HEK293 (cell line): ENCODE measurements at regions not wholly inside any gene's neighbourhood (a gene's known extent, or its start where the extent isn't known, plus 50 kb on each side); places are given as distances from the start of the nearest gene placed in this dataset.

Experiments
- CTCF ChIA-PET: fragments of 350-600 bp; formaldehyde crosslinking; extraction: SDS; loops from one replicate; lab custom pipeline; 2021; ENCODE audit warnings: antibody characterized with exemption; lab: Yijun Ruan, JAX
- POLR2A ChIA-PET: fragments of 300-600 bp; formaldehyde crosslinking; extraction: SDS; loops from one replicate; lab custom pipeline; 2020; ENCODE audit warnings: antibody characterized with exemption, inconsistent platforms; lab: Yijun Ruan, JAX
- H3K27ac ChIP-seq: fragments of 200-500 bp; sonication (Bioruptor generic); 2 replicates; pipeline ENCODE4 v1.5.1; 2014; ENCODE audit warnings: low read depth, low read length, control low read depth, inconsistent platforms; ENCODE audit errors: extremely low read depth
- H3K36me3 ChIP-seq, 2 experiments: fragments of 200-500 bp in 1 of 2; sonication (Bioruptor generic) in 1 of 2; 1 replicate in 1 of 2; 2 replicates in 1 of 2; pipeline ENCODE4 v1.5.1; 2014 to 2017; ENCODE audit warnings: inconsistent platforms in 2 of 2, low read length in 2 of 2; ENCODE audit not compliant: control insufficient read depth in 2 of 2, insufficient read depth in 1 of 2
- H3K4me1 ChIP-seq: fragments of 200-500 bp; sonication (Bioruptor generic); 2 replicates; pipeline ENCODE4 v1.5.1; 2014; ENCODE audit warnings: mild to moderate bottlenecking, low read length, inconsistent platforms; ENCODE audit not compliant: control insufficient read depth, insufficient read depth
- H3K4me3 ChIP-seq: 2 replicates; pipeline ENCODE4 v1.5.1; 2011; ENCODE audit warnings: low read depth, mild to moderate bottlenecking, control low read depth, low read length, moderate library complexity
- H3K9me3 ChIP-seq: fragments of 200-500 bp; sonication (Bioruptor generic); 2 replicates; pipeline ENCODE4 v1.5.1; 2014; ENCODE audit warnings: low read depth, low read length, inconsistent platforms; ENCODE audit not compliant: control insufficient read depth, insufficient read depth
- HOXD13 ChIP-seq: sonication (generic); formaldehyde crosslinking; IDR thresholded peaks from 2 replicates; pipeline ENCODE4 v1.8.0; 2022; ENCODE audit warnings: missing genetic modification reagents, borderline replicate concordance
- KLF16 ChIP-seq: fragments of 450-650 bp; formaldehyde crosslinking; IDR thresholded peaks from 2 replicates; pipeline ENCODE4 v1.5.1; 2017; ENCODE audit warnings: missing biosample characterization, missing genetic modification characterization
- SALL2 ChIP-seq: fragments of 450-650 bp; formaldehyde crosslinking; IDR thresholded peaks from 2 replicates; pipeline ENCODE4 v1.5.0; 2017; ENCODE audit warnings: missing biosample characterization, mild to moderate bottlenecking, missing genetic modification characterization, borderline replicate concordance
- SCRT1 ChIP-seq: fragments of 450-650 bp; formaldehyde crosslinking; IDR thresholded peaks from 2 replicates; pipeline ENCODE4 v1.5.1; 2016; ENCODE audit warnings: missing biosample characterization, missing genetic modification characterization, borderline replicate concordance
- TCF7L2 ChIP-seq: IDR thresholded peaks from 2 replicates; pipeline ENCODE4 v1.6.1; 2011; ENCODE audit warnings: low read depth, mild to moderate bottlenecking, inconsistent platforms, low read length, moderate library complexity, borderline replicate concordance
- ZFP41 ChIP-seq: fragments of 450-650 bp; formaldehyde crosslinking; IDR thresholded peaks from 2 replicates; pipeline ENCODE4 v1.5.1; 2016; ENCODE audit warnings: missing biosample characterization, missing genetic modification characterization, borderline replicate concordance
- ZNF157 ChIP-seq: fragments of 450-650 bp; formaldehyde crosslinking; IDR thresholded peaks from 2 replicates; pipeline ENCODE4 v1.5.1; 2016; ENCODE audit warnings: missing biosample characterization, missing genetic modification characterization
- ZNF223 ChIP-seq: fragments of 450-650 bp; formaldehyde crosslinking; IDR thresholded peaks from 2 replicates; pipeline ENCODE4 v1.5.1; 2016; ENCODE audit warnings: missing biosample characterization, missing genetic modification characterization
- ZNF292 ChIP-seq: fragments of 450-650 bp; formaldehyde crosslinking; IDR thresholded peaks from 2 replicates; pipeline ENCODE4 v1.5.1; 2016; ENCODE audit warnings: low read depth, missing biosample characterization, missing genetic modification characterization, borderline replicate concordance
- ZNF426 ChIP-seq: fragments of 450-650 bp; formaldehyde crosslinking; IDR thresholded peaks from 2 replicates; pipeline ENCODE4 v1.5.1; 2017; ENCODE audit warnings: missing biosample characterization, missing genetic modification characterization, mild to moderate bottlenecking, inconsistent platforms, moderate library complexity
- ZNF623 ChIP-seq: fragments of 450-650 bp; formaldehyde crosslinking; IDR thresholded peaks from 2 replicates; pipeline ENCODE4 v1.5.1; 2016; ENCODE audit warnings: missing biosample characterization, missing genetic modification characterization
- ZNF654 ChIP-seq: fragments of 450-650 bp; formaldehyde crosslinking; IDR thresholded peaks from 2 replicates; pipeline ENCODE4 v1.5.1; 2016; ENCODE audit warnings: low read depth, missing biosample characterization, missing genetic modification characterization
- ZNF768 ChIP-seq: fragments of 450-650 bp; formaldehyde crosslinking; IDR thresholded peaks from 2 replicates; pipeline ENCODE4 v1.5.1; 2018; ENCODE audit warnings: missing biosample characterization, mild to moderate bottlenecking, missing genetic modification characterization
- ZSCAN16 ChIP-seq: fragments of 450-650 bp; formaldehyde crosslinking; IDR thresholded peaks from 2 replicates; pipeline ENCODE4 v1.5.1; 2016; ENCODE audit warnings: missing biosample characterization, missing genetic modification characterization
- ZSCAN30 ChIP-seq: fragments of 450-650 bp; IDR thresholded peaks from 2 replicates; pipeline ENCODE4 v1.5.1; 2018; ENCODE audit warnings: missing biosample characterization, mild to moderate bottlenecking, missing genetic modification characterization, moderate library complexity
- ZXDB ChIP-seq: fragments of 450-650 bp; formaldehyde crosslinking; IDR thresholded peaks from 2 replicates; pipeline ENCODE4 v1.5.1; 2016; ENCODE audit warnings: missing biosample characterization, missing genetic modification characterization
- TF ChIP-seq, protein P1 (sequence below): fragments of 450-650 bp; formaldehyde crosslinking; IDR thresholded peaks from 2 replicates; pipeline ENCODE4 v1.5.1; 2016; ENCODE audit warnings: missing biosample characterization, missing genetic modification characterization, borderline replicate concordance
- TF ChIP-seq, protein P2 (sequence below): fragments of 450-650 bp; formaldehyde crosslinking; IDR thresholded peaks from 2 replicates; pipeline ENCODE4 v1.5.1; 2016; ENCODE audit warnings: missing biosample characterization, missing genetic modification characterization
- TF ChIP-seq, protein P3 (sequence below): fragments of 450-650 bp; formaldehyde crosslinking; IDR thresholded peaks from 2 replicates; pipeline ENCODE4 v1.5.1; 2016; ENCODE audit warnings: missing biosample characterization, missing genetic modification characterization
- TF ChIP-seq, protein P4 (sequence below): fragments of 450-650 bp; formaldehyde crosslinking; IDR thresholded peaks from 2 replicates; pipeline ENCODE4 v1.5.1; 2017; ENCODE audit warnings: missing biosample characterization, missing genetic modification characterization
- TF ChIP-seq, protein P5 (sequence below): fragments of 450-650 bp; formaldehyde crosslinking; IDR thresholded peaks from 2 replicates; pipeline ENCODE4 v1.5.1; 2016; ENCODE audit warnings: missing biosample characterization, missing genetic modification characterization

DNA sequence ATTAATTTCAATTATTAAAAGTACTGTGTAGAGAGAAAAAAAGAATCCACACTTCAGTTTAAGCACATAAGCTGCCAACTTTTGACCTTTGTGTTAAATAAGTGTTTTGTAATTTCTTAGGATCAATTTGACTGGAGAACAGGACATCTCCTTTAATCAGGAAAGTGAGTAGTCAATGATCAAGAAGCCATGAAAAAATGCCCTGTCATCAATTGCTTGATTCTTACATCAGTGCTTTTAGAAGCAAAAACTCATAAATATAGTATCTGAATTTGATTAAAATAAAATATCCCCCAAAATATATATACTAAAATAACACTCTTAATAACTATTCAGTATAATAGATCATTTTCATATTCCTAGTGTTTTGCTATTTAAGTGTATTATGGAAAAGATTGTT is 409.0 kb downstream of the TAFA4 start (continued):
- TF ChIP-seq, protein P1, sequence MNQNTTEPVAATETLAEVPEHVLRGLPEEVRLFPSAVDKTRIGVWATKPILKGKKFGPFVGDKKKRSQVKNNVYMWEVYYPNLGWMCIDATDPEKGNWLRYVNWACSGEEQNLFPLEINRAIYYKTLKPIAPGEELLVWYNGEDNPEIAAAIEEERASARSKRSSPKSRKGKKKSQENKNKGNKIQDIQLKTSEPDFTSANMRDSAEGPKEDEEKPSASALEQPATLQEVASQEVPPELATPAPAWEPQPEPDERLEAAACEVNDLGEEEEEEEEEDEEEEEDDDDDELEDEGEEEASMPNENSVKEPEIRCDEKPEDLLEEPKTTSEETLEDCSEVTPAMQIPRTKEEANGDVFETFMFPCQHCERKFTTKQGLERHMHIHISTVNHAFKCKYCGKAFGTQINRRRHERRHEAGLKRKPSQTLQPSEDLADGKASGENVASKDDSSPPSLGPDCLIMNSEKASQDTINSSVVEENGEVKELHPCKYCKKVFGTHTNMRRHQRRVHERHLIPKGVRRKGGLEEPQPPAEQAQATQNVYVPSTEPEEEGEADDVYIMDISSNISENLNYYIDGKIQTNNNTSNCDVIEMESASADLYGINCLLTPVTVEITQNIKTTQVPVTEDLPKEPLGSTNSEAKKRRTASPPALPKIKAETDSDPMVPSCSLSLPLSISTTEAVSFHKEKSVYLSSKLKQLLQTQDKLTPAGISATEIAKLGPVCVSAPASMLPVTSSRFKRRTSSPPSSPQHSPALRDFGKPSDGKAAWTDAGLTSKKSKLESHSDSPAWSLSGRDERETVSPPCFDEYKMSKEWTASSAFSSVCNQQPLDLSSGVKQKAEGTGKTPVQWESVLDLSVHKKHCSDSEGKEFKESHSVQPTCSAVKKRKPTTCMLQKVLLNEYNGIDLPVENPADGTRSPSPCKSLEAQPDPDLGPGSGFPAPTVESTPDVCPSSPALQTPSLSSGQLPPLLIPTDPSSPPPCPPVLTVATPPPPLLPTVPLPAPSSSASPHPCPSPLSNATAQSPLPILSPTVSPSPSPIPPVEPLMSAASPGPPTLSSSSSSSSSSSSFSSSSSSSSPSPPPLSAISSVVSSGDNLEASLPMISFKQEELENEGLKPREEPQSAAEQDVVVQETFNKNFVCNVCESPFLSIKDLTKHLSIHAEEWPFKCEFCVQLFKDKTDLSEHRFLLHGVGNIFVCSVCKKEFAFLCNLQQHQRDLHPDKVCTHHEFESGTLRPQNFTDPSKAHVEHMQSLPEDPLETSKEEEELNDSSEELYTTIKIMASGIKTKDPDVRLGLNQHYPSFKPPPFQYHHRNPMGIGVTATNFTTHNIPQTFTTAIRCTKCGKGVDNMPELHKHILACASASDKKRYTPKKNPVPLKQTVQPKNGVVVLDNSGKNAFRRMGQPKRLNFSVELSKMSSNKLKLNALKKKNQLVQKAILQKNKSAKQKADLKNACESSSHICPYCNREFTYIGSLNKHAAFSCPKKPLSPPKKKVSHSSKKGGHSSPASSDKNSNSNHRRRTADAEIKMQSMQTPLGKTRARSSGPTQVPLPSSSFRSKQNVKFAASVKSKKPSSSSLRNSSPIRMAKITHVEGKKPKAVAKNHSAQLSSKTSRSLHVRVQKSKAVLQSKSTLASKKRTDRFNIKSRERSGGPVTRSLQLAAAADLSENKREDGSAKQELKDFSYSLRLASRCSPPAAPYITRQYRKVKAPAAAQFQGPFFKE: no peak
- TF ChIP-seq SALL2 (no peak), ZNF223 (tag by site-specific recombination) (no peak), ZSCAN30 (tag by site-specific recombination) (no peak), SCRT1 (tag by site-specific recombination) (no peak), ZXDB (tag by site-specific recombination) (no peak), ZNF292 (tag by site-specific recombination) (no peak)
- TF ChIP-seq, protein P2, sequence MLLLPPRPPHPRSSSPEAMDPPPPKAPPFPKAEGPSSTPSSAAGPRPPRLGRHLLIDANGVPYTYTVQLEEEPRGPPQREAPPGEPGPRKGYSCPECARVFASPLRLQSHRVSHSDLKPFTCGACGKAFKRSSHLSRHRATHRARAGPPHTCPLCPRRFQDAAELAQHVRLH (tag by site-specific recombination): no peak
- TF ChIP-seq, protein P3, sequence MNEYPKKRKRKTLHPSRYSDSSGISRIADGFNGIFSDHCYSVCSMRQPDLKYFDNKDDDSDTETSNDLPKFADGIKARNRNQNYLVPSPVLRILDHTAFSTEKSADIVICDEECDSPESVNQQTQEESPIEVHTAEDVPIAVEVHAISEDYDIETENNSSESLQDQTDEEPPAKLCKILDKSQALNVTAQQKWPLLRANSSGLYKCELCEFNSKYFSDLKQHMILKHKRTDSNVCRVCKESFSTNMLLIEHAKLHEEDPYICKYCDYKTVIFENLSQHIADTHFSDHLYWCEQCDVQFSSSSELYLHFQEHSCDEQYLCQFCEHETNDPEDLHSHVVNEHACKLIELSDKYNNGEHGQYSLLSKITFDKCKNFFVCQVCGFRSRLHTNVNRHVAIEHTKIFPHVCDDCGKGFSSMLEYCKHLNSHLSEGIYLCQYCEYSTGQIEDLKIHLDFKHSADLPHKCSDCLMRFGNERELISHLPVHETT (tag by site-specific recombination): no peak

DNA sequence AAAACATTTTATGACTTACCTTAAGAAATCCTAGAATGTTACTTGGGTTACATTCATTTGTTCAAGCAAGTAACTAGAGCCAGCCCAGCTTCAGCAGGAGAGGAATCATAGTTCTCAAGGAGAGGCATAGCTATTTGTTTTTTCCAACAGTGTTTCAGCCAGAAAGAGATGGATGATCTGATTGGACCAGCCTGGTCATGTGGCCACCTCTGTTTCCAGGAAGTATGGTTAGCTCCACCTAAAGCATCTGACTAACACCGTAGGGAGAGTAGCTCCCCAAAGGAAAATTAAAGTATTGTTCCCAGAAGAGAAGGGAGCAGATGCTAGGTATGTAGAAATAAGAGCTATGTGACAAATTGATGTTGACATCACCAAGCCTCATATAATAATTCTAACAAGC is 417.1 kb downstream of the TAFA4 start:
- Histone ChIP-seq H3K27ac (no peak overlapping the region), H3K4me3 (no peak overlapping the region), H3K9me3 (no peaks in the 10 kb centered on the region), H3K4me1 (no peaks in the 10 kb centered on the region), H3K36me3 (no peaks in the 10 kb centered on the region)
- TF ChIP-seq ZNF768 (tag by site-specific recombination): no peak
- no peak for TF ChIP-seq ZNF623 (tag by site-specific recombination)
- ChIA-PET CTCF (no interaction called here), POLR2A (no interaction called here)

DNA sequence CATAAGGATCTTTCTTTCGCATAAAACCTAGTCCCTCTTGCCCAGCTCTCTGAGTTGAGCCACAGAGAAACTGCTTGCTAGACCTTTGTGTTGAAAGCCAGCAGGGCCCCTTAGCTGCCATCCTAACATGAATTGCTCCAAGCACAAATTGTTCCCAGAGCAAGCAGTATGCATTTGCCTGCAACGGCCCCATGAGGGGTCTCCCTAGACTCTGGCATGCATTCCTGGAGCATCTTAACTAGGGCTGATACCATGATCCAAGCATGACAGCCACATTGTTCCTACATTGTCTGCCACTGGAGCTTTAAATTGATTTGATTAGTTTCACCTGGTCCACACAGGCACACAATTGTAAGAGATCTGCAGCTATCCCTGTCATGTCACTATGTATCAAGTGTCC is 428.1 kb downstream of the TAFA4 start:
- CTCF ChIA-PET: no interaction called here
- H3K4me3 ChIP-seq: no peak overlapping the region
- POLR2A ChIA-PET: interaction anchor here (0.5 kb wide), 1 partner anchor 49 kb away, joined by 3 read pairs; no protein-coding TSS in a partner anchor
- no peaks in the 10 kb centered on the region for H3K36me3 ChIP-seq
- TF ChIP-seq, protein P4, sequence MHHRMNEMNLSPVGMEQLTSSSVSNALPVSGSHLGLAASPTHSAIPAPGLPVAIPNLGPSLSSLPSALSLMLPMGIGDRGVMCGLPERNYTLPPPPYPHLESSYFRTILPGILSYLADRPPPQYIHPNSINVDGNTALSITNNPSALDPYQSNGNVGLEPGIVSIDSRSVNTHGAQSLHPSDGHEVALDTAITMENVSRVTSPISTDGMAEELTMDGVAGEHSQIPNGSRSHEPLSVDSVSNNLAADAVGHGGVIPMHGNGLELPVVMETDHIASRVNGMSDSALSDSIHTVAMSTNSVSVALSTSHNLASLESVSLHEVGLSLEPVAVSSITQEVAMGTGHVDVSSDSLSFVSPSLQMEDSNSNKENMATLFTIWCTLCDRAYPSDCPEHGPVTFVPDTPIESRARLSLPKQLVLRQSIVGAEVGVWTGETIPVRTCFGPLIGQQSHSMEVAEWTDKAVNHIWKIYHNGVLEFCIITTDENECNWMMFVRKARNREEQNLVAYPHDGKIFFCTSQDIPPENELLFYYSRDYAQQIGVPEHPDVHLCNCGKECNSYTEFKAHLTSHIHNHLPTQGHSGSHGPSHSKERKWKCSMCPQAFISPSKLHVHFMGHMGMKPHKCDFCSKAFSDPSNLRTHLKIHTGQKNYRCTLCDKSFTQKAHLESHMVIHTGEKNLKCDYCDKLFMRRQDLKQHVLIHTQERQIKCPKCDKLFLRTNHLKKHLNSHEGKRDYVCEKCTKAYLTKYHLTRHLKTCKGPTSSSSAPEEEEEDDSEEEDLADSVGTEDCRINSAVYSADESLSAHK: no peak
- no peak for TF ChIP-seq ZSCAN16
- no peak for TF ChIP-seq KLF16
- no peak for TF ChIP-seq ZSCAN30 (tag by site-specific recombination)
- no peak for TF ChIP-seq ZNF157
- no peak for TF ChIP-seq TCF7L2
- TF ChIP-seq ZNF426 (tag by site-specific recombination): no peak
- TF ChIP-seq ZNF623 (tag by site-specific recombination): no peak
- no peak for TF ChIP-seq ZNF654
- TF ChIP-seq HOXD13 (CRISPR knock-in tag): no peak
- no peak for TF ChIP-seq ZFP41 (tag by site-specific recombination)
- TF ChIP-seq, protein P5, sequence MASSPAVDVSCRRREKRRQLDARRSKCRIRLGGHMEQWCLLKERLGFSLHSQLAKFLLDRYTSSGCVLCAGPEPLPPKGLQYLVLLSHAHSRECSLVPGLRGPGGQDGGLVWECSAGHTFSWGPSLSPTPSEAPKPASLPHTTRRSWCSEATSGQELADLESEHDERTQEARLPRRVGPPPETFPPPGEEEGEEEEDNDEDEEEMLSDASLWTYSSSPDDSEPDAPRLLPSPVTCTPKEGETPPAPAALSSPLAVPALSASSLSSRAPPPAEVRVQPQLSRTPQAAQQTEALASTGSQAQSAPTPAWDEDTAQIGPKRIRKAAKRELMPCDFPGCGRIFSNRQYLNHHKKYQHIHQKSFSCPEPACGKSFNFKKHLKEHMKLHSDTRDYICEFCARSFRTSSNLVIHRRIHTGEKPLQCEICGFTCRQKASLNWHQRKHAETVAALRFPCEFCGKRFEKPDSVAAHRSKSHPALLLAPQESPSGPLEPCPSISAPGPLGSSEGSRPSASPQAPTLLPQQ (tag by site-specific recombination): no peak
- no peak overlapping the region for H3K27ac ChIP-seq
- no peaks in the 10 kb centered on the region for H3K4me1 ChIP-seq
- H3K9me3 ChIP-seq: no peaks in the 10 kb centered on the region
